ENCODE measurements at regions not wholly inside any gene's neighbourhood (a gene's known extent, or its start where the extent isn't known, plus 50 kb on each side); places are given as distances from the start of the nearest gene placed in this dataset.

- TF ChIP-seq CTCF (conservative IDR thresholded peaks at IDR 0.05; ENCODE audit: low read depth, low read length) (no peak), CEBPB (IDR thresholded peaks at IDR 0.05; ENCODE audit: low read depth, low read length) (no peak), BHLHE40 (IDR thresholded peaks at IDR 0.05; ENCODE audit: low read depth, low read length) (no peak), POLR2A (IDR thresholded peaks at IDR 0.05; ENCODE audit: low read depth, low read length) (no peak), MAFK (IDR thresholded peaks at IDR 0.05; ENCODE audit: low read depth, low read length) (no peak), ELK1 (IDR thresholded peaks at IDR 0.05; ENCODE audit: borderline replicate concordance, low read depth, low read length) (no peak), RCOR1 (IDR thresholded peaks at IDR 0.05; ENCODE audit: insufficient replicate concordance, low read length) (no peak), RAD21 (IDR thresholded peaks at IDR 0.05; ENCODE audit: low read length) (no peak), RFX5 (IDR thresholded peaks at IDR 0.05; ENCODE audit: low read depth, low read length) (no peak)
Measured at GRCh38 chr15:47351501-47351900, 365.8 kb upstream of the SEMA6D start.

All from IMR-90 (cell line).